Brain microvascular endothelial cell (primary cell): ENCODE measurements at regions not wholly inside any gene's neighbourhood (a gene's known extent, or its start where the extent isn't known, plus 50 kb on each side); places are given as distances from the start of the nearest gene placed in this dataset.
"Not testable (repeated sequence)": the region's sequence is repeated elsewhere in the genome, so short reads cannot be mapped to it uniquely, and the experiment has no call there.

Source experiments
- DNase-seq: peaks from one replicate; pipeline ENCODE4 v3.0.0-alpha.2; 2020
- H3K27ac ChIP-seq: fragments of 250-450 bp; sonication (Bioruptor Pico); 2 replicates; pipeline ENCODE4 v1.5.1; 2020; ENCODE audit warnings: mild to moderate bottlenecking, moderate library complexity
- H3K27me3 ChIP-seq: fragments of 250-450 bp; sonication (Bioruptor Pico); replicated peaks from 2 replicates; pipeline ENCODE4 v1.5.1; 2020; ENCODE audit warnings: mild to moderate bottlenecking
- H3K36me3 ChIP-seq: fragments of 250-450 bp; sonication (Bioruptor Pico); replicated peaks from 2 replicates; pipeline ENCODE4 v1.5.1; 2020; ENCODE audit warnings: mild to moderate bottlenecking
- H3K4me3 ChIP-seq: 2 replicates; pipeline ENCODE4 v1.5.1; 2011; ENCODE audit warnings: low read depth, mild to moderate bottlenecking, control low read depth, low read length, moderate library complexity
- in situ Hi-C: cut with HindIII; loops from 2 replicates; pipeline ENCODE4 v1.10.0; 2017; ENCODE audit warnings: low sequenced_read_pairs, low pct_ligation_motif_present
- TF ChIP-seq, protein P1 (sequence below): IDR thresholded peaks from 2 replicates; pipeline ENCODE4 v1.5.1; 2011; ENCODE audit warnings: low read depth, mild to moderate bottlenecking, moderate library complexity, low read length, control low read depth, inconsistent platforms; ENCODE audit errors: missing control alignments

DNA sequence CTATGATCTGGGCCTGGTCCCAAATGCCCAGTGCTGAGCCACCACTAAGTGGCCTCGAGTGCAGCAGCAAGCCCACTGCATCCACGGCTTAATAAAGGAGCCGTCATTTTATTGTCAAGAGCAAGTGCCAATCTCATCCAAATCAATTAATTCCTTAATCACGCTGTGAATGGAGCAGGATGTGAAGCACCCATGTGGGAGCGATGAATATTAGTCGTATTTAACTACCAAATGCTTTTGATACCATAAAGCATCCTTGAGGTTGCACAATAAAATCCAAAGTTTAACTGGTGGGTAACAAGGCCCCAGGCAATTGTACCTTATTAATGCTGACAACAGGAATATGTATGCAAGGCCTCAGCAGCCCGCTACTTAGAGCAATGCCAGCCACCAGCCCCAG lies 226.0 kb upstream of the C16orf82 start:
- no peak for DNase-seq
- TF ChIP-seq, protein P1, sequence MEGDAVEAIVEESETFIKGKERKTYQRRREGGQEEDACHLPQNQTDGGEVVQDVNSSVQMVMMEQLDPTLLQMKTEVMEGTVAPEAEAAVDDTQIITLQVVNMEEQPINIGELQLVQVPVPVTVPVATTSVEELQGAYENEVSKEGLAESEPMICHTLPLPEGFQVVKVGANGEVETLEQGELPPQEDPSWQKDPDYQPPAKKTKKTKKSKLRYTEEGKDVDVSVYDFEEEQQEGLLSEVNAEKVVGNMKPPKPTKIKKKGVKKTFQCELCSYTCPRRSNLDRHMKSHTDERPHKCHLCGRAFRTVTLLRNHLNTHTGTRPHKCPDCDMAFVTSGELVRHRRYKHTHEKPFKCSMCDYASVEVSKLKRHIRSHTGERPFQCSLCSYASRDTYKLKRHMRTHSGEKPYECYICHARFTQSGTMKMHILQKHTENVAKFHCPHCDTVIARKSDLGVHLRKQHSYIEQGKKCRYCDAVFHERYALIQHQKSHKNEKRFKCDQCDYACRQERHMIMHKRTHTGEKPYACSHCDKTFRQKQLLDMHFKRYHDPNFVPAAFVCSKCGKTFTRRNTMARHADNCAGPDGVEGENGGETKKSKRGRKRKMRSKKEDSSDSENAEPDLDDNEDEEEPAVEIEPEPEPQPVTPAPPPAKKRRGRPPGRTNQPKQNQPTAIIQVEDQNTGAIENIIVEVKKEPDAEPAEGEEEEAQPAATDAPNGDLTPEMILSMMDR, result no peak
- Histone ChIP-seq H3K27me3 (no peaks in the 10 kb centered on the region), H3K4me3 (no peak overlapping the region), H3K27ac (no peak overlapping the region), H3K36me3 (no peaks in the 10 kb centered on the region)
- in situ Hi-C loops, result no loop called here

DNA sequence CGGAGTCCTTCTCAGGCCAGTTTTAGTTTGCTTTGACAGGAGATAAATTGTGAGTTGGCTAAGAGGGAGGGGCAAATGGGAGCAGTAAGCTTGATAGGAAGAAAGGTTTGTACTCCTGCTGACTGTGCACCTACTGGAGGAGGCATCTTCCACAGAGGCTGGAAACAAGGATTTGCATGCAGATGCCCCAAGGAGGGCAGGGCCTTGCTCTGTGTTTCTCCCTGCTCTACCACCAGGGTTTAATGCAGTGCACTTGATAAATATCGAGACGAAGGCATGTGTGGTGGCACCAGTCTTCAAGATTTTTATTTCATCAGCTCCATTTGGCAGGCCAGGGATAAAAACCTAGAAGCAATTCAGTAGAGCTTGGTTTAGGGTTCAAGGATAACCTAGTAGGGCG lies 210.5 kb upstream of the C16orf82 start:
- no peaks in the 10 kb centered on the region for H3K27me3 ChIP-seq
- in situ Hi-C loops, result no loop called here
- no peaks in the 10 kb centered on the region for H3K36me3 ChIP-seq
- H3K4me3 ChIP-seq, result no peak overlapping the region
- H3K27ac ChIP-seq, result no peak overlapping the region
- DNase-seq, result no peak
- TF ChIP-seq, protein P1, result no peak

DNA sequence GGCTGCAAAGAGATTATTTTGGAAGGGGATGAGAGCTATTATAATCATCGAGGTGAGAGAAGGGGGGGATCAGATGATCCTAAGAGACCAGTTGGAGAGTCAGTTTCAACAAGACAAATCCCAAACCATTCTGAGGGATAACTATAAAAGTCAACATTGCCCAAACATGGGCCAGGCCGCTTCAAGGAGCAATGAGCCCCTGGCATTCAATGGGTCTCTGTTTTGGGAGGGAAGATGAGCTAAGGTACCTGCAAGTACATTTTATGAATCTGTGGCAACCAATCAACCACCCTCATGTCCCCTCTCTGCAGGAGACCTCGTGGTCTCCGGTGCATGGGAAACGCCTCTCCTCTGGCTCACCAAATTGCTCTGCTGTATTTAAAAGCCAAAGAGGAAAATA lies 209.9 kb upstream of the C16orf82 start:
- in situ Hi-C loops, result no loop called here
- TF ChIP-seq, protein P1, result no peak
- H3K27ac ChIP-seq, result no peak overlapping the region
- H3K4me3 ChIP-seq, result no peak overlapping the region
- H3K36me3 ChIP-seq, result no peaks in the 10 kb centered on the region
- H3K27me3 ChIP-seq, result no peaks in the 10 kb centered on the region
- no peak for DNase-seq

DNA sequence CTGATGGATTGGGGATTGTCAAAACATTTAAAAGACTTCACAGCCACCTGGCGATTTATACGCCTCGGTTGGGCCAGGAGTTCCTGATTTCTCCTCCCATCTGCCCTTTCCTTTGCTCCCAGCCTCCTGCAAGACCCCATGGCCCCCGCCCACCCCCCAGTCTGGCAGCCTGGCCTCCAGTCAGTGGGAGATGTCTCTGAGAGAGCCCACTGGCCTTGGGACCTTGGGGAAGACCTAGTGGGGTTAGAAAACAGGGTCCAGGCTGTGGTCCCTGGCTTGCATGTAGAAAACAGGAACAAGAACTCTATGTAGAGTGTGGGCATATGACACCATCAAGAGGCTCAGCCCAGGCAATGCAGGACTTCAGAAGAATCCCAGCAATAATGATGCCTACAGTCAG lies 209.4 kb upstream of the C16orf82 start:
- no peaks in the 10 kb centered on the region for H3K27me3 ChIP-seq
- no peak overlapping the region for H3K27ac ChIP-seq
- DNase-seq, result no peak
- TF ChIP-seq, protein P1, result no peak
- in situ Hi-C loops, result no loop called here
- H3K4me3 ChIP-seq, result no peak overlapping the region
- H3K36me3 ChIP-seq, result no peaks in the 10 kb centered on the region

DNA sequence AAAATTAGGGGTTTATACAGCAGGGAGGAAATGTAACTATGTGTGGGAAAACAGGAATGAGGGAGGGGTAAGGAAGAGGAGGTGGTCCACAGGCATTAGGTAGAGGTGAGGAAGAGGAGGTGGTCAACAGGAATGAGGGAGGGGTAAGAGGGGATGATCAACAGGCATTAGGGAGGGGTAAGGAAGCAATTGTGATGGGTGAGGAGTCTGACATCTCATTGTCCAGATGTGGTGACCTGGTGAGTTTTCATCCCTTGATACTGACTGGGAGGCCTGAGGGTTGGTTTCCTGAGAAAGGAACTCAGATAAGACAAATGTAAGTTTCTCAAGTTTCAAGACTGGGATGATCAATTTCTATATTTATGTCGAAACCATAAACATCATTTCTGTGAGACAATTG lies 206.2 kb upstream of the C16orf82 start:
- TF ChIP-seq, protein P1, result no peak
- no peak for DNase-seq
- no peak overlapping the region for H3K4me3 ChIP-seq
- H3K27ac ChIP-seq, result no peak overlapping the region
- no peaks in the 10 kb centered on the region for H3K27me3 ChIP-seq
- in situ Hi-C loops, result no loop called here
- no peaks in the 10 kb centered on the region for H3K36me3 ChIP-seq

DNA sequence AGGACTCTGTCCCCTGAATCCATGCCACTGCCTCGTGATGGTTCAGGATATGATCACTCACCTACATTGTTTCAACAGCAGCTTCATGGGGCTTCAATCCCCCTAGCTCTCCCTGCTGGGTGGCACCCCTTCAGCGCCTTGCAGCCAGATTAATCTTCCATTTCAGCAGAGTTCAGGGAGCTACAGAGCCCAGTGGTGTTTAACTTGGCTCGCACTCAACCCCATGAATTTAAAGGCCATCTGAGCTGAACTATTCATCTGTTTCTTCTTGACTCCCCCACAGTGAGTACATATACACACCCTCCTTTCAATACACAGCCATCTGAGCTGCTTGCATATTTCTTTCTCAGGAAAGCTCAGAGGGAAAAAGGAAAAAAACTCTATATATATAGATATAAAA lies 202.8 kb upstream of the C16orf82 start:
- in situ Hi-C loops, result no loop called here
- Histone ChIP-seq H3K27me3 (no peaks in the 10 kb centered on the region), H3K27ac (no peak overlapping the region), H3K36me3 (no peaks in the 10 kb centered on the region), H3K4me3 (no peak overlapping the region)
- no peak for DNase-seq
- TF ChIP-seq, protein P1, result no peak

DNA sequence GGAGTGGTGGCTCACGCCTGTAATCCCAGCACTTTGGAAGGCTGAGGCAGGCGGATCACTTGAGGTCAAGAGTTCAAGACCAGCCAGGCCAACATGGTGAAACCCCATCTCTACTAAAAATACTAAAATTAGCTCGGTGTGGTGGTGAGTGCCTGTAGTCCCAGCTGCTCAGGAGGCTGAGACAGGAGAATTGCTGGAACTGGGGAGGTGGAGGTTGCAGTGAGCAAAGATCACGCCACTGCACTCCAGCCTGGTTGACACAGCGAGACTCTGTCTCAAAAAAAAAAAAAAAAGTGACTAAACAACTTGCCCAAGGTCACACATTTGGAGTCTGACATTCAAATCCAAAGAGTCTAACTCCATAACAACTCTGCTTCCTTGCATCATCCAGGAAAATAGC lies 192.4 kb upstream of the C16orf82 start:
- H3K27ac ChIP-seq, H3K4me3 ChIP-seq, in situ Hi-C loops, H3K36me3 ChIP-seq, H3K27me3 ChIP-seq, DNase-seq: not testable (repeated sequence)
